HG03103 (cell line): ENCODE measurements at regions not wholly inside any gene's neighbourhood (a gene's known extent, or its start where the extent isn't known, plus 50 kb on each side); places are given as distances from the start of the nearest gene placed in this dataset.
"Not testable (repeated sequence)": the region's sequence is repeated elsewhere in the genome, so short reads cannot be mapped to it uniquely, and the experiment has no call there.

Experiments used
- ATAC-seq: cut with Tn5 transposase; IDR thresholded peaks from one replicate; pipeline ENCODE4 v1.9.1; 2021; ENCODE audit warnings: low read depth; ENCODE audit not compliant: unreplicated experiment

DNA sequence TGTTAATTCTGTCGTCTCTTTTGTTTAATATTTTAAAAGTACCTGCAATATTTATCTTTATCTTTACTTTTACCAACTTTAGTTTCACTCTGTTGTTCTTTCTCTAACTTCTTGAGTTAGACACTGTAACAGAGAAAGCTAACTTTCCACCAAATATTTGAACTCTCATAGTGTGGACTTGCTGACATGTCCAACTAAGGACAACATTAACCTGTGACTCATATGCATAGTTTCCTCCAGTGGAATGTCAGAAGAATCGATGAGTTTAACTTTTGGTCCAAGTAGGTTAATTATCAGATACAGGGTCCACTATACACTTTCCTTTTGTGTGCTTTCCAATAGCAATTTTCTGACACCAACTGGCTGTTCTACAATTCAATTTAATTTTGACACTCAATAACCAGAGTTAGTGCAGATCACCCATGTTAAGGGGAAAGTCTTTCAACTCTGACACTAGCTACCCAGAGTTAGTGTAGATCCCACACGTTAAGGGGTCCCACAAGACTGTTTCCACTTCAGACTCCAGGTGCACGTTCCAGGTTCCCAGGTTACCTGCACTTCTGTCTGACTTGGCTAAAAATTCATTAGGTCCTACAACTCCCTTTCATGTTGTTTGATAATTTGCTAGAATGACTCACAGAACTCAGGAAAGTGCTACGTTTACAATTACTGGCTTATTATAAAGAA lies 559.0 kb upstream of the AMOT start:
- ATAC-seq: no peak

DNA sequence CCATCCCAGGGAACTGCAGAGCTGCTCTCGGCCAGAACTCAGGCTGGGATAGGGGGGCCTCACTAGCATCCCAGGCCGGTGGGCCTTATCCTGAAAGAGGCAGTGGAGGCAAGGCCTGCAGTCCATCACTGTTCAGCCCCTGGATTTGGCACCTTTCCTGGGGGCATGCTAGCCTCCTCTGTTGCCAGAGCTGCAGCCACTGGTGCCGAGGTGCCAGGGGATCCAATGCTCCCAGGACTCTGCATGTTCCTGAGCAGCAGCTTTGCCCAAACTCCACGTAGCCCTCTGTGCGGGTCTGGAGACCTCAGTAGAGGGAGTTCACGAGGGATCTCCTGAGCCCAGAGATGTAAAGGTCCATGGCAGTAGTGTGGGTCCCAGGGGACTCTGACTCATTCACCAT lies 551.7 kb upstream of the AMOT start:
- ATAC-seq: no peak

DNA sequence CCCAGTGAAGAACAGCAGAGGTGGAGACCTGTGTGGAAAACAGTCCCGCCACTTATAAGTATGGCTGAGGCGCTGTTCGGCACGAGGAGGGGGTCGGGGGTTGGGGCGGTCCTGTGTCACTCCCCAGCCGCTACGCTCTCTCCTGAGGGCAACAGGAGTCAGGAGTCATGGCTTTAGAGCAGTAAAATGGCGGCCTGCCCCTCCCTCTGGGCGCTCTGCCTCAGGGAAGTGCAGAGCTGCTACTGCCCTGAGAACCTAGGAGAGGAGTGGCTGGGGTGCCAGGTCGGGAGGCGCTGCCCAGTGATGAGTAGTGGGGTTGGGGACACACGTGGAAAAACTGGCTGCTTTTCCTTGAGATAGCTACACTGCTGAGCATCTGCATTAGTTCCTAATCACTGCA lies 551.2 kb upstream of the AMOT start:
- no peak for ATAC-seq

DNA sequence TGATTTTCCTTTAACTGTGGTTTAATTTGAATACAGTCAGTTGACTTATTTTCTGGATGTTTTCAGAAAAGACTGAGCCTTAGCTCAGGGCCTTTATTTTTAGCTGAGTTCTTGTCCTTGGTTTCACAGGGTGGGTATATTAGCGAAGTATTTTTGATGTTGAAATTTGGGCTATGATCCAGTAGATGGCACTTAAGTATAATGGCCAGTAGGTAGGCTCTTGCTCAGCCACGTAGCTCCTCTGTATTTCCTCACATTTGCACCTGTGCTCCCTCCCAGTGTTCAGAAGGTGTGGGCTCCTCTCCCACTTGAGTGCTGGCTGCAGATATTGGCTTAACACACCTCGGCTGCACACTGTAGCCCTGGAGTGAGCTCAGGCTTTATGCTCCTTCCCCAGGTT lies 549.9 kb upstream of the AMOT start:
- no peak for ATAC-seq

DNA sequence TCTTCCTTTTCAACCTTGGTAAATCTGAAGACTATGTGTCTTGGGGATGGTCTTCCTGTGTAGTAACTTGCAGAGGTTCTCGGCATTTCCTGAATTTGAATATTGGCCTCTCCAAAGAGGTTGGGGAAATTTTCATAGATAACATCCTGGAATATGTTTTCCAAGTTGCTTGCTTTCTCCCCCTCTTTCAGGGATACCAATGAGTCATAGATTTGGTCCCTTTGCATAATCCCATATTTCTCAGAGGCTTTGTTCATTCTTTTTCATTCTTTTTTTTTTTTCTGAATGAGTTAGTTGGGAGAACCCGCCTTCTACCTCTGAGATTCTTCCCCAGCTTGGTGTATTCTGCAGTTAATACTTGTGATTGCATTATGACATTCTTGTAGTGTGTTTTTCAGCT lies 549.2 kb upstream of the AMOT start:
- no peak for ATAC-seq

DNA sequence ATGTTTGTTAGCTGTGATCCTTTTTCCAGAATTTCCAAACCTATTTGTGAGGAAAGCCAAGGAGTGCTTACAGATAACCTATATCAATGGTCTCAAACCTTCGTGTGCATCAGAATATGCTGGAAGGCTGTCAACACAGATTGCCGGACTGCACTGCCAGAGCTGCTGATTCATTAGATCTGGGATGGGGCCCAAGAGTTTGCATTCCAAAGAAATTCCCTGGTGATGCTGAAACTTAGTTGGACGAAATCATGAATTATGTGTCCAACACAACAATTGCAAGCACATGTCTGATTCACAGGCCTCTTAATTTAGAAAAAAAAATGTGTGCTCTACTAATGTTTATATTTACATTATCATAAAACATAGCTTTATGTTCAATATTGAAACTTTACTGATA lies 544.0 kb upstream of the AMOT start:
- ATAC-seq: no peak

DNA sequence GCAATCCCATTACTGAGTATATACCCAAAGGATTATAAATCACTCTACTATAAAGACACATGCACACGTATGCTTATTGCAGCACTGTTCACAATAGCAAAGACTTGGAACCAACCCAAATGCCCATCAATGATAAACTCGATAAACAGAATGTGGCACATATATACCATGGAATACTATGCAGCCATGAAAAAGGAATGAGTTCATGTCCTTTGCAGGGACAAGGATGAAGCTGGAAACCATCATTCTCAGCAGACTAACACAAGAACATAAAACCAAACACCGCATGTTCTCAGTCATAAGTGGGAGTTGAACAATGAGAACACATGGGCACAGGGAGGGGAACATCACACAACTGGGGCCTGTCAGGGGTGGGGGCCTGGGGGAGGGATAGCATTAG lies 532.8 kb upstream of the AMOT start:
- not testable (repeated sequence) for ATAC-seq

DNA sequence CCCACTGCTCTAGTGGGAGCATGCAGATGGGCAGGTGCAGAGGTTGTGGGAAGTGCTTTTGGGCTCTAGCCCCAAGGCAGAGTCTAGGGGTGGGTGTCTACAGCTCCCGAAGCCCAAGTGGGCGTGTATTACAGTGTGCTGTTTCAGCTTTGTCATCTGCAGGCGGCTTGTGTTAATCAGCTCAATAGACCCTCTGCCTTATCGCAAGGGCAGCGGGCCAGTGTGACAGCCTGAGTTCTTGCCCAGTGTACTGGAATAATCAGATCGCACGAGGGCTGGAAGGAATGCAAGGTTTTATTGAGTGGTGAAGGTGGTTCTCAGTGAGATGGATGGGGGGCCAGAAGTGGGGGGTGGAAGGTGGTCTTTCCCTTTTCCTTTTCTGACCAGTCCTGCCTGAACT lies 529.4 kb upstream of the AMOT start:
- ATAC-seq: no peak

DNA sequence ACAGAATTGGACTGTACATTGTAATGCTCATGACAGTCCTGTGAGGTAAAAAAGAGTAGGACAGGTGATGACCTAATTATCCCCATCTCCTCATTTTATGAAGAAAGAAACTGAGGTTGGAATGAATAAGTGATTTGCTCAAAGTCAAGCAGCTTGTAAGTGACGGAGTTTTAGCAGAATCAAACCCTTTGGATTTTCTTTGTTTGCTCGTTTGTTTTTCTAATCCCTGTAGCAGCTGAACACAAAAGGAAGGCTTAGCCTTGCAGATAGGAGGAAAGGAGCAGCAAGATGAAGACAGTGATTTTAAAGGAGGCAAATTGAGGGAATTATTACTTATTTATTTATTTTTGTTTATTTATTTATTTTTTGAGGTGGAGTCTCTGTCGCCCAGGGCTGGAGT lies 528.4 kb upstream of the AMOT start:
- no peak for ATAC-seq

DNA sequence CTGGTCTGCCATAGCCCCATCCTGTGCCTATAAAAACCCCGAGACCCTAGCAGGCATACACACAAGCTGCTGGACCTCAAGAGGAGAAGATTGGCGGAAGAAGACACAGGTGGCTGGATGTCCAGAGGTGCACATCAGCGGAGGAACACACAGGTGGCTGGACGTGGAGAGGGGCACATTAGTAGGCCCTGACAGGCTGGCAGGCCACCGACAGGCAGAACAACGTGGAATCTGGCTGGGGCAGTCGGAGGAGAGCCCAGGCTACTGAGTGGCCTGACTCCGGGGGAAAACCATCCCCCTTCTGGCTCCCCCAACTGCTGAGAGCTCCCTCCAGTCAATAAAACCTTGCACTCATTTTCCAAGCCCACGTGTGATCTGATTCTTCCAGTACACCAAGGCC lies 512.5 kb upstream of the AMOT start:
- no peak for ATAC-seq

DNA sequence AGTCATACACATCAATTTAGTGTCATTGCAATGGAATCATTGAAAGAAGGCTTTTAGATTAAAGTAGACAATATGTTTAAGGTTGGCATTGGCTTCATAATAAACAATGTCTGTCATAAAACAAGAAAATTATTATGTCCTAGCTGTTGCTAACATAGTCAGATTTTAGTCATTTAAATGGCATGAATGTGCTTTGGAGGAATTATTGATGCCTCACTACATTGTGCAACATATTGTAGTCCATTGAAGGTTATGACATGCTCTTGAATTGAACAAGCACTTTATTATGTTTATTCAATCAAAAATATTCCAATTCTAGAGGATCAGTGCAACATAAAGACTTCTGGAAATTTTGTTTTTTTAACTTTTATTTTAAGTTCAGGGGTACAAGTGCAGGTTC lies 489.8 kb upstream of the AMOT start:
- no peak for ATAC-seq

DNA sequence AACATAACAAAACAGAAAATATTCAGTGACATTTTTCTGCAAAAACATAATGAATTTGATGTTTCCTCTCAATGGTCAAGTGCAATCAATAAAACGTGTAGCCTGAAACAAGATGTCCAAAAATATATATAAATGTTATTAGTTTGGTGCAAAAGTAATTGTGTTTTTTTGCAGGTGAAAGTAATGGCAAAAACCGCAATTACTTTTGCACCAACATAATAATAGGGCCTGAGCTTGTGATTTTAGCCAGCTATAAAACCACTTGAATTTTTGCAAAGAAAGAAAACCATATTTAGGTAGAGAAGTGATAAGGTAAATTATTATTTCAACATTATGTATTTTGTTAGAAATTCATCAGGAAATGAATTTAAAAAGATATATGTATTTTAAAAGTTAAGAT lies 475.3 kb upstream of the AMOT start:
- no peak for ATAC-seq

DNA sequence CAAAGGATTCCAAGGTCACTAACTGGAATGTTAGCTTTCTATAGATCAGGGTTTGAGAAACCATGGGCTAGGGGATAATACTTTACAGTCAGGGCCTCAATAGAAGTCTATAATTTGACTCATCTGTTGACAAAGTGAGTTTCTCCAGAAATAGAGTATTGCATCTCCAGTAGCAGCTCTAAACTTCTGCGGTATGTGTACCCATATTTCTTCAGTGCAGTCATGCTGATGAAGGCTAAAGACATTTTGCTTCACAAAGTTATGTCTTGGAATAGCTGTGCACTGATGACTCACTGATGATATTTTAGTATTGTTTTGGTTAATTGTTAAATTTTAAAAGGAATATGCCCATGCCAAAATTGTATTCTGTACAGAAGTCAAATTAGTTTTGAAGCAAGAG lies 464.9 kb upstream of the AMOT start:
- no peak for ATAC-seq

DNA sequence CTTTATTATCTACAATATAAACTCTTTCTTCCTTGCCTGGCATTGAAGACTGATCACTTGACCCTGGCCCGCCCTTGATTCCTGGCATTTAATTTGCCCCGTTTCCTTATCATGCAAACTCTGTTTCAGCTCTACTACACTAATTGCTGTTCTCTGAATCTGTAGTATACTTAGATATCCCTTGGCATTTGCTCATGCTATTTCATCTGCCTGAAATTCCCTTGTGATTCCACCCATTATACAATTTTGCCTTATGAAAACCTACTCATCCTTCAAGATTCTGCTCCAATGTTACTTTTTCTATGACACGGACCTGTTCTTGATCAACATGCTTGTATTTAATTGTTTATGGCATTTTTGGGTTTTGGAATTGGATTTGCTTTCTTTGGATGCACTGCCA lies 459.9 kb upstream of the AMOT start:
- no peak for ATAC-seq

DNA sequence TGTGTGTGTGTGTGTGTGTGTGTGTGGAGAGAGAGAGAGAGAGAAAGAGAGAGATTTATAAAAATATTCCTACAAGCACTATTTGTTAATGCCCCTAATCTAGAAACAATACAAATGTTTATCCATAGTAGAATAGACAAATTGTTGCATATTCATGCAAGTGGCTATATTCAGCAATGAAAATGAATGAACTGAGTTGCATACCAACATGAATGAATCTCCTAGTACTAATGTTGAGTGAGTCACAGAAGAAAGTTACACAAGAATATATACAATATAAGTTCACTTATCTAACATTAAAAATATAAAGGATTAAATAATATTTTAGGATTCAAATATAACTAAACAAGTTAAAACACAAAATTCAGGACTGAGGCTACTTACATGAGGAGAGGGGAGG lies 456.8 kb upstream of the AMOT start:
- ATAC-seq: no peak

DNA sequence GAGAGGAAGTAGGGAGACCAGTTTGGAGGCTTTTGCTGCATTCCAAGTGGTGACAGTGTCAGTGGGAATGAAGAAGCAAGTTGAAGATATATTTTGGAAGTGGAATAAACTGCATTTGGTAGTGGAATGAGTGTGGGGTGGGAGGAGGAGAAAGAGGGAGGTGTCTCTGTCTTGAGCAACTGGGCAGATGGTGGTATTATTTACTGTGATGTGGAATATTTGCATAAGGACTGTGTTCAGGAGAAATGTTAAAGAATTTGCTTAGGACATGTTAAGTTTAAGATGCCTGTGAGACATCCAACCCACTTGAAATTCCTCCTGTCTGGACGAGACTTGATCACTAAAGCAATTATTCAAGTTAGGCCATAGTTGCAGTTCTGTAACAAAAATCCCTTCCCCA lies 448.9 kb upstream of the AMOT start:
- no peak for ATAC-seq

DNA sequence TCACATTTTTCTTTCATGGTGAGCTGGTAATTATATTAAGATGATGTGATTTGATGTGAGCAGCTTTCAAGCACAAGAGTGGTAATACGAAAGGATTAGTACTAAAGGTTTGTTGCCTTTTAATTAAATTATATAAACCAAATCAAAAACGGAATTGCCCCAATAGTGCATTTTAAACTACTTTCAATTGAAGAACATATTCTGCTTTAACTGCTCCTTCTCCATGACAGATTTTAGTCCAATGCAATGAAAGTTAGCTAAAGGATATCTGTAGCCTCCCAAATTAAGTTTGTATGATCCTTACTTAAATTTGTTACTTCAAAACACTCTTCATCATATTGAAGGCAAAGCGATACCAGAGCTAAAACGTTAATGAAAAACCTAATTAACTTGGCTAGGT lies 447.1 kb upstream of the AMOT start:
- no peak for ATAC-seq

DNA sequence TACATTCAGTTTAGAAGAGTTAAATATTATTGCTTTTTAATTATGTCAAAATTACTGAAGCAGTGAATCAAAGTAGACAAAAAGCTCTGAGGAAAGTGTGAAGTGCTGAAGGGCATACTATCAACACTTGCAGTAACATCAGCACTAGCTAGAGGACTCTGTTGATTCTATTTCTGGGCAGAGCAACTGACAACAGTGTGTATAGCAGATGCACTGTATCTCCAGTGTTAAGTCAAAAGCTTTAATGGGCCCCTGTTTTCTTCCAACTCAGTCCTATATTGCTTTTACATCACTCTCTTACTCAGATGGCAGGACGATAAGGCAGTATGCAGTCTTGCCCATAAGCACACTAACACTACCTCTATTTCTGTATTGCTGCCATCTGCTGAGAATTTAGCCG lies 435.2 kb upstream of the AMOT start:
- no peak for ATAC-seq

DNA sequence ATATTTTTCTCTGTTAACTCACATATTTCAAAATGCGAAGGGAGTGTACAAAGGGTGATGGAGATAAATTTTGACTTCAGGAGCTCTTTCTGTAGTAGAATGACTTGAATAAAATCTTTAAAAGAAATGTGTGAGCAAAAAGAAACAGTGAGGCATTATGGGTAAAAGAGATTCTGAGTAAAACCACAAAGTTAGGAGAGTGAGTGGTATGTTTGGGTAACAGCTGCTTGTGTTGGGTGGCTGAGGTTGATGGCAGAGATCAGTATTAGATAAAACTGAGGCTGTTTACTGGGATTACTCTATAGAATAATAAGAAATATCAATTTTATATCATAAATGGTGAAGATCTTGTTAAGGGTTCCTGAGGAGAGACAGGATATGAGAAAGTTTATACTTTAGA lies 434.2 kb upstream of the AMOT start:
- no peak for ATAC-seq

DNA sequence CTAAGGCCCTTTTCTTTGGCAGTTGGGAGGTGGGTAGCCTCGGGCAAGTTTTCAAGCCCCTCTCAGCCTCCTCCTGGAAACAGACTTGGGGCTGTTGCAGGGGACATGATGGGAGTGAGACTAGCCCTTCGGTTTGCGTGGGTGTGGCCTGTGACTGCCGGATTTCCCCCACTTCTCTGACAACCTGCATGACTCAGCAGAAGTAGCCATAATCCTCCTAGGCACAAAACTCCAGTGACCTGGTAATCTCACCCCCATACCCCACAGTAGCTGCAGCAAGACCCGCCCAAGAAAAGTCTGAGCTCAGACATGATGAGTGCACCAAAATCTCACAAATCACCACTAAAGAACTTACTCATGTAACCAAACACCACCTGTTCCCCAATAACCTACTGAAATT lies 433.7 kb upstream of the AMOT start:
- no peak for ATAC-seq

DNA sequence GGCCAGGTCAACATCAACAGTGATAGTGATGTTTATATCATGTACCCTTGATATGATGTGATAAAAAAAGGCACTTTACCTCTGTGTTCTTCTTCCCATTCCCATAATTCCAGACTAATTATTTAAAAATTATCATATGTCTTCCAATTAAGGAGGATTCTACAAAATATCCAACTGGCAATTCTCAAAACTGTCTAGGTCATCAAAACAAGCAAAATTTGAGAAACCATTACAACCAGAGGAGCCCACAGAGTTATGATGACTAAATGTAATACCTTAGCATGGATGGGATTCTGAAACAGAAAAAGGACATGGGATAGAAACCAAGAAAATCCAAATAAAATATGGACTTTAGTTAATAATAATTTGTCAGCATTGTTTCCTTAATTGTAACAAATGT lies 428.6 kb upstream of the AMOT start:
- no peak for ATAC-seq

DNA sequence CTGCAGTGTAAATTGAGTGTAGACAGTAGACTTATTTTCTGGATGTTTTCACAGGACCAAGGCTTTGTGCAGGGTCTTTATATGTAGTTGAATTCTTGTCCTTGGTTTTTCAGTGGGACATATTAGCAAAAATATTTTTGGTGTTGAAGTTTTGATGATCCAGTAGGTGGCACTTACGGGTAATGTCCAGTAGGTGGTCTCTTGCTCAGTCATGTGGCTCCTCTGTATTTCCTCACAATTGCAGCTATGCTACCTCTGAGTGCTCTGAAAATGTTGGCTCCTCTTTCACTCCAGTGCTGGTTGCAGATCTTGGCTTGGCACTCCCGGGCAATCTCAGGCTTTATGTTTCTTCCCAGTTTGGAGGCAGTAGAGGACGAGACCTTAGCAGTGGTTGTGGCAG lies 419.8 kb upstream of the AMOT start:
- ATAC-seq: no peak

DNA sequence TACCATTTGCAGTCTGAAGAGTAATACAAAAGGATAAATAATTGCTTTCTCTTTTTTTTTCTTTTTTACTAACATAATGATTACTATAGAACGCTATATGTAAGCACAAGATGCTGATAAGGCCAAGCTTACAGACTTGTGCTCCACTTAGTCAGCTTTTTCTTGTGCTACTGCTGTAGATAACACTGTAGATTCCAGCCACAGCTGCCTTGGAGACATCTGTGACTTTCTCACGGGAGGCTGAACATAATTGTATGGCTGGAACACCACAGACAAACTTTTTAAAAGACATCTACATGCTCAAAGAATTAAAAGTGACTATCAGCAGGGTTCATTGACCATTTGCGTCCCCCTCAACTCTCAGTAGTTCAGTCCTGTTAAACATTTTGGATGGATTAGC lies 381.7 kb upstream of the AMOT start:
- no peak for ATAC-seq
